ENCODE measurements at regions not wholly inside any gene's neighbourhood (a gene's known extent, or its start where the extent isn't known, plus 50 kb on each side); places are given as distances from the start of the nearest gene placed in this dataset.

GRCh38 chr3:14318646-14319045 is 83.8 kb upstream of the SLC6A6 start:
- no peak for DNase-seq

DNA sequence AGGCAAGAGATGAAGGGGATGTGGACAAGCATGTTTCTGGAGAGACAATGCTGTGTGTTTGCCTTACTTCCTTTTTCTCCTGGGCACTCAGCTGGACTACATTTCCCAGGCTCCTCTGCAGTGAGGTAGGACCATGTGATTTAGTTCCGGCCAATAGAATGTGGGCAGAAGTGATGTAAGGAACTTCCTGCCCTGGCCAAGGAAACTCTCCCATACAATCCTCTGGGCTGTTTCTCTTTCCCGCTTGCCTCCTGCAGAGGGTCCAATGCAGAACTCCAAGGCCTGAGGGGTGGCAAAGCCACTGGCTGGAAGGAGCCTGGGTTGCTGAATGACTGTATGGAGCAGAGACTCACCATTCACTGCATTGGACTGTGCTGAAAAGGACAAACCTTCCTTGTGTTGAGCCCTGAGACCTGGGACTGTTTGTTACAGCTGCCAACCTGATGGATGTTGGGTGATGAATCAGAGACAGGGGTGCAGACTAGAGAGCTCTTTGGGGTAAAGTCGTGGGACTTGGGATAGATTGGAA is 82.7 kb upstream of the SLC6A6 start:
- peak in 1 of 2 donors; percentile 6 for DNase-seq

DNA sequence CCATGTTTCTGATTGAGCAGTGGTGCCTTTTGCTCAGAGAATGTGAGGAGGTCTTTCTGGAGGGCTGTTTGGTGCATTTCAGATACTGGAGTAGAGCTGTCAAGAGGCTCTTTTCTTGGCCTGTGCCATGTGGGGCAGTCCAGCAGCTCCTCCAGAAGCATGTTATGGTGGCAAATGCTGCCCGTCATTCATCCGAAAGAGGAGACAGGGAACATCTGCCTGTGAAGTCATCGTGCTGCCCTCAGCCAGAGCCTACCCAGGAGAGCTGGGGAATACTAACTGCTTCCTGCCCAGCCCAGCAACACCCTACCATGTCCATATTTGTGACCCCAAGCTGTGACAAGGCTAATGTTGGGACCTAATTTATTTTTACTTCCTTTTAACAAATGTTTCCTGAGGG is 82.2 kb upstream of the SLC6A6 start:
- DNase-seq: no peak

GRCh38 chr3:14322001-14322400 is 80.4 kb upstream of the SLC6A6 start:
- DNase-seq: no peak

DNA sequence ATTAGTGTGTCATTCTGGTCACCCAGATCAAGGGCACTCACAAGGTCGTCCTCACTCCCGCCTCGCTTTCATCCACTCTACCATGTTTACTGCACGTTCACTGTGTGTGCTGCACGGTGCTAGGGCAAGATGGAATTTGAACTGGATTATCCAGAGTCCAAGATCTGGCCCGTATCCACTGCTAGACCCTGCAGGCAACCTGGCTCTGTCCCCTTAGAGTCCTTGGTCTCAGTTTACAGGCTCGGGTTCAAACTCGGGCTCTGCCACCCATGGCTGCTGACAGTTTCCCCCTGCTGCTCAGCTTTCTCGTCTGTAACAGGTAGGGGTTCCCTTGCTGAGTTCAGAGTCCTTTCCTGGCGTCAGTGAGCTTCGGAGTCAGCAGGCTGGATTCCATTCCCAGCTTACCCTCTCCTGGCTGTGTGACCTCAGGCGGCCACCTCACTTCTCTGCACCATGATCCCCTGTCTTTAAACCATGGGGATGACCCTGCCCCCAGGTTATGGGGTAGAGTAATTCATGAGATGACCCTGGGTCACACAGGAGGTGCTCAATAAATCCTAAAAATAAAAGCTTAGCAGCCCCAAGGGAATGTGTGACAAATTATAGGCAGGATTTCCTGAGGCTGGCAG is 79.6 kb upstream of the SLC6A6 start:
- DNase-seq: no peak

DNA sequence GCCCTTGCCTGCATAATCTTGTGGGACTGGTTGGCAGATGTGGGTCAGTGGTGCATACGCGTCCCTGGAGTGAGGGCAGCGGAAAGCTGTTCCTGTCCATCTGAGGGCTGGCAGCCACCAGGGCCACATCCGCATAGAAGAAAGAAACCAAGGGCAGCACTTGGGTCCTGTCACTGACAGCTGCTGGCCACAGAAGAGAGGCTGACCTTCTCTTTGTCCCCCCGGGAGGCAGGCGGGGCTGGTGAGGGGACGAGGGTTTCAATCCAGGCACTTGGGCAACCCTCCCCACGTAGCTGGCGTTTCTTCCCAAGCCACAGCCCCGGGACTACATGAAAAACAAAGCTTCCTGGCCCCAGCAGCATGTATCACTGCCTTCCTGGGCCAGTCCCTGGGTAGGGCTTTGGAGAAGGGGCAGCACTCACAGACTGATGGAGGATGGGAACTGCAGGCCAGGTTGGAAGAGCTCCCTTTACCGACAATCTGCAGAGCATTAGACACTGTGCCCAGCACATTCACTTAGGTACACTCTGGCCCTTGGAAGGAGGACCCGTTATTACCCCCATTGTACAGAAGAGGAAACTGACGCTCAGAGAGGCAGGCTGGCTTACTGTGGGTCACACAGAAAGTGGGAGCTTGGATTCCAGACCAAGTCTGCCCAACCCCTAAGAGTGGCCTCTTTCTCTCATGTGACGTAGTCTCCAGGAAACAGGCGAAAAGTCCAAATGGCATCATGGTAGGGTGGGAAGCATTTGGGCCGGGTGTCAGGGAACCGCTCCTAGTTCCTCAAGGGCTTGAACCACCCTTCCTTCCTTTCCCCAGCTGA is 78.8 kb upstream of the SLC6A6 start:
- DNase-seq: no peak

DNA sequence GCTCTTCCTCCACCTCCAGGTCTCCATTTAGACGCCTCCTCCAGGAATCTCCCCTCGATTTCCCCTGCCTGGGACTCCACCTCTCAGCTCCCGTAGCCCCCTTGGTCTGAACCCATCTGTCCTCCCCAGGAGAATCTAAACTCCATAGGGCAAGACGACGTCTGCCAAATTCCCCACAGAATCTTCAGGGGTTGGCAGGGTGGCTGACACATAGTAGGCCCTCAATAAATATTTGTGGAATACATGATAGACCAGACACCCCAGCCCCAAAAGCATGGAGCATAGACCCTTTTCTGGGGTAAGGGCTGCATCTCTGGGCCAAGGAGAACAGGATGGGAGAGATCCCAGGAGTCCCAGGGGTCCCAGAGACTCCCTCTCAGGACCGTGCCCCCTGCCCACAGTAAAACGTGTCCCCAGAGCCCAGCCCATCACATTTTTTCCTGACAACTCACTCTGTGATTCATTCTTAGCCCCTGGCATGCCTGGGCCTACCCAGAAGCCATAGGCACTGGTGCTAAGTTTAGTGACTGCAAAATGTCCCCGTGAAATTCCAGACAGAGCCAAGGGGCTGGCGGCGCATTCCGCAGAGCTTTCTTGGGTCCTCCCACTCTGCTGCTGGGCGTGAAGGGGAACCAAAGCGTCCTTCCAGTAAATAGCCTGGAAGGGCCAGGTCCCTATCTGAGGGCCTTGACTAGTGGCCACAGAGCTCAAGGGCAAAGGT is 78.0 kb upstream of the SLC6A6 start:
- no peak for DNase-seq

DNA sequence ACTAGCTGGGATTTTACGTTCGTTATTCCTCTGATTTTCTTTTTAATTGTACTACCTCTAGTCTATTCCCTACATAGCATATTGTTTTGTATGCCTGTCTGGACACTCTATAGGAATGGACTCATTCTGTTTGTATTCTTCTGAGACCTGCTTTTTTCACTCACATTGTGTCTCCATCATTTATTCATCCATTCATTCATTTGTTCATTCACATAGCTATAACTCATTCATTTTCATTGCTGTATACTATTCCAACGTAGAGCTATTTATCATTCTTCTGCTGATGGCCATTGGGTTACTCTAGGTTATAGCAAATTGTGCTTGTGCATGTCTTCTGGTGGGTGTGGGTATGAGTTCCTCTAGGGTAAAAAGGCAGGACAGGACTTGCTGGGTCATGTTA is 74.0 kb upstream of the SLC6A6 start:
- DNase-seq: no peak

DNA sequence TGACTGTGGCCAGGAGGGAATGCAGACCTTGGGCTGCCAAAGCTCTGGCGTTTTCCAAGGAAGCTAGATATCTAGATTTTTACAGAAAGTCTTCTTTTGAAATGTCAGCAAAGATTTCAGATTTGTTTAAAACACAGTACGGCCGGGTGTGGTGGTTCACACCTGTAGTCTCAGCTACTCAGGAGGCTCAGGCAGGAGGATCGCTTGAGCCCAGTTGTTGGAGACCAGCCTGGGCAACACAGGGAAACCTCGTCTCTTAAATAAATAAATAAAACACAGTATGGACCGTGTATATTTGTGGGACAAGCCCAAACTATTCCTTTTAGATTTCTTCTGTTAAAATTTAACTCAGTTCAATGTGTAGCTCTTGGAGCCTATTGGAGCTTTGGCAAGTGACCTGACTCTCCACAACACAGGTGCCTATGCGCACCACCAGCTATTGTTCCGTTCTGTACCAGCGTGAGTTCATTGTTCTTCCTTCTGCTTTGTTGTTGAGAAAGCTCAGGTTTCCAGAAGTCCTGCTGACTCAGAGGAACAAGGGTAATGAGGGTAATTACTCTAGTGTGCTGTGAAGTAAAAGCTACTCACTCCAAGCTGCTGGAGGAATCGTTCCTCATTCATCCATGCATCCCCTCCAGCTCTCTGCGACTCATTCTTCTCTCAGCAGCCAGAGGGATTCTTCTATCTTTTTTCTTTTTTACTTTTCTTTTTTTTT is 73.1 kb upstream of the SLC6A6 start:
- DNase-seq: no peak

GRCh38 chr3:14329842-14330241 is 72.6 kb upstream of the SLC6A6 start:
- no peak for DNase-seq

DNA sequence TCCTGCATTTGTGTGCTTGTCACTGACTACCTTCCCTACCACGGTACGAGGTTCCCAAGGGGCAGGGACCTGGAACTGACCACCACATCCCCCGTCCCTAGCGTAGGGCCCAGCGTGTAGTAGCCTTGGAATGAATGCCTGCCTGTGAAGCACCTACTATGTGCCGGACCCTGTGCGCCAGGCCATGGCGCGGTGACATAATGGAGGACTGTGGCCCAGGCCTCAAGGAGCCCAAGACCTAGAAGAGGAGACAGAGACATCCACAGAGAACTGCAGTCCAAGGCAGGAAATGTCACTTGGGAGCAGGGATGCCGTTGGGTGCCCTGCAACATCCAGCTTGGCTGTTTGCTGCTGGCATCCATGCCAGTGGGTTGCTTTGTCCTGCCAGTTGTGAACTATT is 71.9 kb upstream of the SLC6A6 start:
- DNase-seq: no peak

DNA sequence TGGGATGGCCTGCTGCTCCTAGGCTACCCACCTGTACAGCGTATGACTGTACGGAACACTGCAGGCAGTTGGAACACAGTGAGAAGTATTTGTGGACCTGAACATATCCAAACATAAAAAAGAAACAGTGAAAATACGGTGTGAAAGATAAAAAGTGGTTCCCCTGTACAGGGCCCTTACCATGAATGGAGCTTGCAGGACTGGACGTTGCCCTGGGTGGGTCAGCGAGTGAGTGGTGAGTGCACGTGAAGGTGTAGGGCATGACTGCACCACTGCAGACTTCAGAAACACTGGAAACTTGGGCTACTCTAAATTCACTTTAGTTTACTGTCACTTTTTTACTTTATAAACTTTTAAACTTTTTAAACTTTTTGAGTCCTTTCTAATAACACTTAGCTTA is 71.2 kb upstream of the SLC6A6 start:
- DNase-seq: no peak

GRCh38 chr3:14332392-14332791 is 70.0 kb upstream of the SLC6A6 start:
- no peak for DNase-seq

GRCh38 chr3:14333215-14333614 is 69.2 kb upstream of the SLC6A6 start:
- no peak for DNase-seq

GRCh38 chr3:14333621-14334020 is 68.8 kb upstream of the SLC6A6 start:
- DNase-seq: no peak

DNA sequence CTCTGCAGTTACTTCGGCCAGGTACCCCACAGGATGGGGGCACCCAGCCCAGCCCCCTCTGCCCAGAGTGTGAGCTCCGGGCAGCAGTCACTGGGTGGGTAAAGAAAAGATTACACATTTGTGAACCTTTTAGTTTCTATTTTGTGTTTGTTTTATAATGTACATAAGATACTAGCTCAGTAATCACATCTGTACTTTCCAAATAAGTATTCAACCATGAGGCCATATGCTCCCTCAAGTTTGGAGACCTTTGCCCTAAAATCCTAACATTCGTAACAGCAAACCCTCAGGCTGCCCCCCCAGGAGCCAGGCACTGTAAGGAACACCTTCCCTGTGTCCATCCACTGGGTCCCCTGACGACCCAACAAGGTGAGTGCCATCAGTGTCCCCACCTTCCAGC is 68.3 kb upstream of the SLC6A6 start:
- no peak for DNase-seq

GRCh38 chr3:14334936-14335335 is 67.5 kb upstream of the SLC6A6 start:
- no peak for DNase-seq

GRCh38 chr3:14335774-14336748 is 66.3 kb upstream of the SLC6A6 start:
- no peak for DNase-seq

GRCh38 chr3:14336749-14337598 is 65.4 kb upstream of the SLC6A6 start:
- DNase-seq: no peak

- no peak for DNase-seq
Measured at GRCh38 chr3:14337828-14338227, 64.6 kb upstream of the SLC6A6 start.

GRCh38 chr3:14338242-14338641 is 64.2 kb upstream of the SLC6A6 start:
- no peak for DNase-seq
